HG03354 (cell line): ENCODE measurements at regions not wholly inside any gene's neighbourhood (a gene's known extent, or its start where the extent isn't known, plus 50 kb on each side); places are given as distances from the start of the nearest gene placed in this dataset.

Experiments
- ATAC-seq: cut with Tn5 transposase; IDR thresholded peaks from one replicate; pipeline ENCODE4 v1.9.1; 2021; ENCODE audit warnings: mild to moderate bottlenecking; ENCODE audit not compliant: unreplicated experiment, poor library complexity, severe bottlenecking

DNA sequence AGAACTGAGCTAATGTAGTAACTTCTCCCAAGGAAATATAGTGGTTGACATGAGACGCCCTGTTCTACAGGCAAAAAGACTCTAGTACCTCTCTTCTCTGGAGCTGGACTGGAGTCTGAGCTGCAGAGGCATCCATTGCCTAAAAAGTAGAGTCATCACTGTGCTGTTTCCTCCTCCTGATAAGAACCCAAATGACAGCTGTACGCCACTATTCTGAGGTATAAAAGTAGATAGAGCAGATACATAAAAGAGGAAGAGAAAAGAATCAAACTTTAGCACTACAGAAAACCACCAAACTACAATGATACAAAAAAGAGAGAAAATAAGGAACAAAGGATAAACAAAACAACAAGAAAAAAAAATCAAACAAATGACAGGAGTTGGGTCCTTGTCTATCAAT is 1568.8 kb downstream of the PLA2G4A start:
- no peak for ATAC-seq

DNA sequence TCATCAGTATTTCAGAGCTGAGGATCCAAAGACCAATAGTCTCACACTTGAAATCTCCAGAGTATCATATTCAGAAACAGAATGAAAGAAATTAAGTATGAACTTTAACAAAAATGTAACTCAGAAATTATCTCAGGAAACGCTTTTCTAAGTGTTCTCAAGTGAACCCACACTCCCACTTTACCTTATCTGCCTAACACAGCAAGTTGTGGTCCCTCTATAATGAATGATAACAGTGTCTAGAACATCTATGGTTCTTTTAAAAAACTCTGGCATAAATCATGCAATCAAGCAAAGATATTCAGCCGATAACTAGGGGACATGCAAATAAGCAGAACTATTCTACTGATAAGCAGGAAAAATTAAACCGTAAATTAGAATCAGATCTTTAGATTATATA is 1574.2 kb downstream of the PLA2G4A start:
- ATAC-seq, result no peak

- no peak for ATAC-seq
These were observed 1577.9 kb downstream of the PLA2G4A start for GRCh38 chr1:188406636-188407035.

GRCh38 chr1:188420177-188420576 is 1591.4 kb downstream of the PLA2G4A start:
- no peak for ATAC-seq

DNA sequence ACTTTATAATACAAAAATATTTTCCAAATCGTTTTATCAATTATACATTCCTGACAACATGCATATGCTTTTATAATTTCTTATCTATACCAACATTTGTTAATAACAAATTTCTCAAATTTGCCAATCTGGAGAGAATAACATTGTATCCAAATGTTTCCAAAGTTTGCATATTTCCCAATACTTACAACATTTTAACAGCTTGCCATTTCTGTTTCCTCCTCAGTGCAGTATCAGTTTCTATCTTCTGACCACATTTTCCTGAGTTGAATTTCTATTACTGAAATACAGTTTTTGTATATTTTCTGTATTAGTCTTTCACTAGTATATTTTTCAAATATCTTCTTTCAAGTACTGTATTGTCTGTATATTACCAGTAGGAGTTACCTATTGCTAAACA is 1594.3 kb downstream of the PLA2G4A start:
- no peak for ATAC-seq

GRCh38 chr1:188424176-188424575 is 1595.4 kb downstream of the PLA2G4A start:
- ATAC-seq, result no peak

- no peak for ATAC-seq
These were observed 1596.9 kb downstream of the PLA2G4A start for GRCh38 chr1:188425687-188426086.

- ATAC-seq, result no peak
These were observed 1597.8 kb downstream of the PLA2G4A start for GRCh38 chr1:188426561-188426960.

DNA sequence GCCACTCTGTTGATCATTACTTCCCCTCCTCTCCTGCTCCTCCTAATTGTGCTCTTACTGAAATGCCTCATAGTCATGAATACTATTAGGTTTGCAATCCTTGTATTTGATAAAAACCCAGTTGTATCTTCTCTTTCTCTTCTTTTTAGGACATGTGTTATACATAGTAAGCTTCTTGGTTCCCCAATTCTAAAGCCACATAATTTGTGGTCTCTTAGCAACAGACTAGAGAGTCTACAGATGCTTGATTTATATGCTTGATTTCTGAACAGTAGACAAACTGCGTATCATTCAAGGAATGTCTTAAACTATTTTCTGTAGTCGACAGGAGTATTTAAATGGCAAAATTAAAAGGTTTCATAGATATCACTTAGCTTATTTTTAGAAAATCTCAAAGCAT is 1598.9 kb downstream of the PLA2G4A start:
- ATAC-seq, result no peak

DNA sequence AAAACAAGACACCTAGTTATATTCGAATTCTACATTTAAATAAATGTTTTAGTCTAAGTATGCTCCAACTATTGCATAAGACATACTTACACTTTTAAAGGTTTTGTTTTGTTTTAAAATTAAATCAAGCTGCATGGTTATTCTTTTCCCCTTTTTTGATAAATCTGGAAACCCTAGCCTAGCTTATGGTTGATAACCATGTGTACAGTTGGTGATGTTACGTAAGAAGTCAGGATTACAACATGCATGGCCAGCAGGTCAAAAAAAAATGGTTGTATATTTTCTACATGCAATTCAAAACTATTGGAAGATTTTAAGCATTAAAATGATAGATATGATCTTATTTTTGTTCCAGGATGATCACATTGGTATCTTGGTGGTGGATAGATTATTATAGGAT is 1600.6 kb downstream of the PLA2G4A start:
- no peak for ATAC-seq

DNA sequence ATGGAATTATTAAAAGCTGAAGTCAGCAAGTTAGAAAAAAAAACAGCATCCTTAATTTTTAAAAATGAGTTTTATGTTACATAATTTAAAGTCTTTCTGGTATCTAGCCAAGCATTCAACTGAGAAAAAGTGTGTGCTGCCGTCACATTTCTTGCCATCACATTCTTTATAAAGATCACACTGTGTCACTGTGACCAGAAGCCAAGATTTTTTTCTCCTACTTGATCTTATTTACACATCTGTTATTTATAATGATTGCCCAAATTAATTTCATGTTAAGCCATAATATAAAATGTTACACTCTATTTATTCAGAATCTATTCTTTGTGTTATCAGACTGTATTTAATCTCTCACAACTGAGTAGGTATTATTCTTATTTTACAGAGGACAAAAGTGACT is 1603.7 kb downstream of the PLA2G4A start:
- no peak for ATAC-seq

GRCh38 chr1:188433425-188433824 is 1604.7 kb downstream of the PLA2G4A start:
- ATAC-seq, result no peak

DNA sequence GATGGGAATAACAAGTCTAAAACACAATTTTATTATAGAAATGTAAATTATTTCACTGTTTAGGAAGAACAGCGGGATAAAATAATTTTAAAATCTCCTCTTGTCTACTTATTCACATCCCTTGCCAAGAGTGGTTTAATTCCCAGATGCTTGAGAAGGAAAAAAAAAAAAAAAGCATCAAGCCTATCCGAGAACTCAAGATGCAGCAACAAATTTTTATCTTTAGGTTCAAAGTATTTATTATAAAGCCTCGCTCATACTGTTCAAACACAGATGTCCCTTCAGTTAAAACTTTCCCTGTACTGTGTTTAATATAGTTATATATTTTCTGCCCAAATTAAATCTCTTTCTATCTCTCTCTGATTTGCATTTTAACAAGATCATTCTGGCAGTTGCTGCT is 1615.8 kb downstream of the PLA2G4A start:
- ATAC-seq, result no peak

GRCh38 chr1:188462837-188463236 is 1634.1 kb downstream of the PLA2G4A start:
- no peak for ATAC-seq

- no peak for ATAC-seq
These were observed 1635.2 kb downstream of the PLA2G4A start for GRCh38 chr1:188463919-188464318.

GRCh38 chr1:188466539-188466938 is 1637.8 kb downstream of the PLA2G4A start:
- ATAC-seq, result no peak

DNA sequence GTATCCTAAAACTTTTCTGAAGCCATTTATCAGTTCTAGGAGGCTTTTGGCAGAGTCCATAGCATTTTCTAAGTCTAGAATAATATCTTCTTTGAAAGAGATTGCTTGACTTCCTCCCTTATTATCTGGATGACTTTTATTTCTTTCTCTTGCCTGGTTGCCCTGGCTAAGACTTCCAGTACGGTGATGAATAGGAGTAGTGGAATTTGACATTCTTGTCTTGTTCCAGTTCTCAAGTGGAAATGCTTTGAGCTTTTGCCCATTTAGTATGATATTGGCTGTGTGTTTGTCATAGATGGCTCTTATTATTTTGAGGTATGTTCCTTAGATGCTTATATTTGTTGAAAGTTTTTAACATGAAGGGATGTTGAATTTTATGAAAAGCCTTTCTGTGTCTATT is 1647.9 kb downstream of the PLA2G4A start:
- ATAC-seq, result no peak

DNA sequence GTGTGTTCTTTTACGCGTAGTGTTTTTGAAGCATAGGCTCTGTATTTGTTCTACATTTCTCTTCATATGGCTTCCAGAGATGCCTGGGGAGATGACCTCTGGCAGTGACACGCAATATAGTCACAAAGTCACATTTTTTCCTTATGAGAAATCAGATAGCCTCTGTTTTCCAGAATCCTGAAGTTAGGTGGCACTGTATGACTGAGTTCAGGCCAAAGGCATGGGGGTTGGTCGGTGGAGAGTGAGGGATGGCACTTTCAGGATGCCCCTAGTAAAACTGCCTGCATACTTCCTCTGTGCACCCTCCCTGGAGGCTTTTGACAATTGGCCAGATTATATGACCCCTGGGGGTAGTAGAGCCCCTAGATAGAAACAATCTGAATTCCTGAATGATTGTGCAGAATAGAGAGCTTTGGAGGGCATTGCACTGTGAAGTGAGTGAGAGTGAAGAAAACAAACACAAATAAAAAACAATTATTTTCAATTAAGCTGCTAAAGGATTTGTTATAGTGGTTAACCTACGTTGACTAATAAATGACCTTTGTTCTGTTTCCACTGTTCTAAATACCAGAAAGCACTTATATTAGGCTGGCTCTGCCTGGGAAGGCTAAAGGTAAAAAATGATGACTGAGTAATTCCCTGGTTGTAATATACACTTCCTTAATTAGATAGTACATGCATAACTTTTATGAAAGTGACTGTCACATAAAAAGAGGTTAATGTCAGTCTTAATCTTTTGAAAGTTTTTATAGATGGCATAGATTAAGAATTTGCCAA is 1660.8 kb downstream of the PLA2G4A start:
- no peak for ATAC-seq

DNA sequence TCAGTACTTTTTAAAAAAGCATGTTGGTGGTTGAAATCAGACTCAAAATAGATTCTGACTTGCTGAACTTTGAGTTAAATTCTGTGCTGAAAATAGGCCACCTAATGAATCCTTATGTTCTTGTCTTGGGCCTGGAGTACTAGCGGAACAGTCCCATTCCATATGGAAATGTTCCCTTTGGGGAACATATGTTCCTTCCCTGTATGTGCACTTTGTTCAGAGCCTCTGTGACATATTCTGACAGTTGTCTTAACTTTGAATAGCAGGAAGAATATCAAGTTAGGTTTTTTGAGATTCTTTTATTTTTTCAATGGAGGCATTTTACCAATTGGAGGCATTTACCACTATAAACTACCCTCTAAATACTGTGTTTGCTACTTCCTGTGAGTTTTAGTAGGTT is 1667.8 kb downstream of the PLA2G4A start:
- no peak for ATAC-seq

DNA sequence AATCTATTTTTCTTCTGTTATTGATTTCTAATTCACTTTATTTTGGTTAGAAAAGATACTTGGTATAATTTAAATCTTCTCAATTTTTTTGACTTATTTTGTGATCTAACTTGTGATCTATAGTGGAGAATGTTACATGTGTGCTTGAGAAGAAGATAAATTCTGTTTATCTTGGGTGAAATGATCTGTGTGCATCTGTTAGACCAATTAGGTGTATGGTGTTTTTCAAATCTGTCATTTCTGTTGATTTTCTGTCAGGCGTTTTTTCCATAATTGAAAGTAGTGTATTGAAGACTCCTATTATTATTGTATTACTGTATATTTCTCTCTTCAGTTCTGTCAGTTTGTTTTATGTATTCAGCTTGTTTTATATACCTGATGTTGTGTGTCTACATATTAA is 1668.3 kb downstream of the PLA2G4A start:
- no peak for ATAC-seq

DNA sequence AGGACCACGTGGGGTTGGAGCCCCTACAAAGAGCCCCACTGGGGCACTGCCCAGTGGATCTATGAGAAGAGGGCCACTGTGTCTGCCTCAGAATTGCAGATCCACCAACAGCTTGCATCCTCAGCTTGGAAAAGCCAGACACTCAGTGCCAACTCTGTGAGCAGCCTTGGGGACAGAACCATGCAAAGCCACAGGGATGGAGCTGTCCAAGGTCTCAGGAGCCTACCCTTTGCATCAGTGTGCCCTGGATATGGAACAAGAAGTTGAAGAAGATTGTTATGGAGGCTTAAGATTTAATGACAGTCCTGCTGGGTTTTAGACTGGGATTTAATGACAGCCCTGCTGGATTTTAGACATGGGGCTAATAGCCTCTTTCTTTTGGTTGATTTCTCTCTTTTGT is 1670.9 kb downstream of the PLA2G4A start:
- ATAC-seq, result no peak

- no peak for ATAC-seq
These were observed 1686.2 kb downstream of the PLA2G4A start for GRCh38 chr1:188514917-188515316.
